H1 (cell line): ENCODE measurements at regions not wholly inside any gene's neighbourhood (a gene's known extent, or its start where the extent isn't known, plus 50 kb on each side); places are given as distances from the start of the nearest gene placed in this dataset.

Experiments
- CTCF ChIA-PET: fragments of 300-600 bp; sonication (Branson Sonifier 250); formaldehyde crosslinking; loops from one replicate; lab custom pipeline; 2021; ENCODE audit not compliant: partially characterized antibody; lab: Charles Lee
- POLR2A ChIA-PET: fragments of 300-600 bp; sonication (Branson Sonifier 250); formaldehyde crosslinking; loops from one replicate; lab custom pipeline; 2021; ENCODE audit warnings: inconsistent platforms; ENCODE audit not compliant: partially characterized antibody; lab: Charles Lee
- DNase-seq, 2 experiments: peaks; one replicate each; pipeline versions ENCODE4 v3.0.0 to v3.0.0-alpha.2; 2010 to 2022; ENCODE audit warnings: low spot score in 2 of 2, low read depth in 1 of 2, mixed read lengths in 1 of 2
- FAIRE-seq: peaks from 2 replicates; lab custom pipeline; 2011; peaks lifted over from hg19 to GRCh38; lab: Jason Lieb, UNC
- H2AFZ ChIP-seq: 2 replicates; pipeline ENCODE4 v1.8.1; 2012; ENCODE audit warnings: low read length, inconsistent platforms
- H2AK5ac ChIP-seq: 2 replicates; pipeline ENCODE4 v1.6.1; 2013; ENCODE audit warnings: low read depth, low read length
- H2BK120ac ChIP-seq: replicated peaks from 2 replicates; pipeline ENCODE3; 2013; ENCODE audit warnings: low read depth, low read length, inconsistent platforms
- H2BK12ac ChIP-seq: 2 replicates; pipeline ENCODE4 v1.6.1; 2013; ENCODE audit warnings: low read depth, low read length
- H2BK15ac ChIP-seq: 2 replicates; pipeline ENCODE4 v1.6.1; 2013; ENCODE audit warnings: low read length
- H2BK20ac ChIP-seq: 2 replicates; pipeline ENCODE4 v1.6.1; 2013; ENCODE audit warnings: low read length
- H2BK5ac ChIP-seq: 2 replicates; pipeline ENCODE4 v1.6.1; 2013; ENCODE audit warnings: low read depth, low read length
- H3K14ac ChIP-seq: 2 replicates; pipeline ENCODE4 v1.6.1; 2013; ENCODE audit warnings: inconsistent platforms; ENCODE audit not compliant: insufficient read length
- H3K18ac ChIP-seq: 2 replicates; pipeline ENCODE4 v1.6.1; 2013; ENCODE audit warnings: low read length; ENCODE audit errors: extremely low read depth
- H3K23ac ChIP-seq: 2 replicates; pipeline ENCODE4 v1.6.1; 2013; ENCODE audit warnings: inconsistent platforms; ENCODE audit not compliant: insufficient read length
- H3K23me2 ChIP-seq: 2 replicates; pipeline ENCODE4 v1.6.1; 2013; ENCODE audit warnings: low read depth, low read length
- H3K27ac ChIP-seq: 2 replicates; pipeline ENCODE4 v1.6.1; 2011; ENCODE audit warnings: low read depth, low read length, inconsistent platforms
- H3K27me3 ChIP-seq, 4 experiments: replicated peaks in 1 of 4; 1 replicate in 1 of 4; 2 replicates in 3 of 4; pipeline versions ENCODE4 v1.6.1 to v1.8.1; 2011 to 2013; ENCODE audit warnings: low read length in 3 of 4, mild to moderate bottlenecking in 3 of 4, inconsistent platforms in 2 of 4, mixed read lengths in 2 of 4, moderate library complexity in 1 of 4; ENCODE audit not compliant: control insufficient read depth in 3 of 4, insufficient read depth in 3 of 4; ENCODE audit errors: extremely low read depth in 1 of 4
- H3K36me3 ChIP-seq, 4 experiments: 2 replicates each; pipeline versions ENCODE4 v1.6.1 to v1.8.1; 2011 to 2013; ENCODE audit warnings: mild to moderate bottlenecking in 4 of 4, low read length in 3 of 4, moderate library complexity in 2 of 4, control low read depth in 1 of 4, inconsistent platforms in 1 of 4; ENCODE audit not compliant: insufficient read depth in 4 of 4, control insufficient read depth in 2 of 4
- H3K4ac ChIP-seq: replicated peaks from 2 replicates; pipeline ENCODE3; 2013; ENCODE audit warnings: low read length, low read depth, mixed read lengths, inconsistent platforms; ENCODE audit not compliant: insufficient read length
- H3K4me1 ChIP-seq, 4 experiments: replicated peaks in 1 of 4; 1 replicate in 1 of 4; 2 replicates in 3 of 4; pipeline versions ENCODE4 v1.6.1 to v1.8.1; 2011 to 2013; ENCODE audit warnings: low read length in 3 of 4, inconsistent platforms in 2 of 4, mixed read lengths in 1 of 4; ENCODE audit not compliant: insufficient read depth in 4 of 4, control insufficient read depth in 3 of 4
- H3K4me2 ChIP-seq, 2 experiments: 2 replicates each; pipeline versions ENCODE4 v1.6.1 to v1.8.1; 2011 to 2013; ENCODE audit warnings: low read depth in 2 of 2, low read length in 2 of 2, control low read depth in 1 of 2, inconsistent platforms in 1 of 2, mild to moderate bottlenecking in 1 of 2; ENCODE audit not compliant: insufficient read depth in 1 of 2
- H3K4me3 ChIP-seq, 4 experiments: fragments of 200-600, 300-600 bp in 1 of 4; sonication (generic), shearing (Covaris generic), sonication (Bioruptor Twin) in 1 of 4; 2 replicates each; pipeline versions ENCODE4 v1.5.1 to v1.8.1; 2011 to 2016; ENCODE audit warnings: low read length in 4 of 4, low read depth in 3 of 4, control low read depth in 2 of 4, inconsistent platforms in 2 of 4, mild to moderate bottlenecking in 2 of 4, mixed read lengths in 1 of 4, moderate library complexity in 1 of 4; ENCODE audit not compliant: insufficient read depth in 2 of 4; ENCODE audit errors: extremely low read depth in 1 of 4
- H3K56ac ChIP-seq: replicated peaks from 2 replicates; pipeline ENCODE3; 2013; ENCODE audit warnings: low read depth, mild to moderate bottlenecking, mixed read lengths, low read length, inconsistent platforms; ENCODE audit not compliant: insufficient read length
- H3K79me1 ChIP-seq: 2 replicates; pipeline ENCODE4 v1.6.1; 2013; ENCODE audit warnings: low read depth, low read length, control low read depth
- H3K79me2 ChIP-seq, 2 experiments: 2 replicates each; pipeline versions ENCODE4 v1.6.1 to v1.8.1; 2012 to 2013; ENCODE audit warnings: low read length in 2 of 2, mild to moderate bottlenecking in 2 of 2, inconsistent platforms in 1 of 2; ENCODE audit not compliant: insufficient read depth in 2 of 2, control insufficient read depth in 1 of 2
- H3K9ac ChIP-seq, 4 experiments: replicated peaks in 1 of 4; 1 replicate in 1 of 4; 2 replicates in 3 of 4; pipeline versions ENCODE4 v1.6.1 to v1.8.1; 2011 to 2013; ENCODE audit warnings: low read depth in 3 of 4, low read length in 3 of 4, control low read depth in 2 of 4, mild to moderate bottlenecking in 2 of 4, moderate library complexity in 2 of 4, inconsistent platforms in 1 of 4; ENCODE audit errors: extremely low read depth in 1 of 4
- H3K9me3 ChIP-seq, 2 experiments: 2 replicates each; pipeline versions ENCODE4 v1.6.1 to v1.8.1; 2012 to 2013; ENCODE audit warnings: mild to moderate bottlenecking in 2 of 2, moderate library complexity in 2 of 2, control low read depth in 1 of 2, inconsistent platforms in 1 of 2, low read depth in 1 of 2, low read length in 1 of 2, mixed read lengths in 1 of 2; ENCODE audit not compliant: insufficient read depth in 2 of 2
- H4K20me1 ChIP-seq, 2 experiments: replicated peaks in 1 of 2; 2 replicates each; pipeline versions ENCODE3 to v1.8.1; 2011 to 2013; ENCODE audit warnings: inconsistent platforms in 2 of 2, low read length in 2 of 2, mild to moderate bottlenecking in 1 of 2; ENCODE audit not compliant: insufficient read depth in 2 of 2, control insufficient read depth in 1 of 2
- H4K5ac ChIP-seq: 2 replicates; pipeline ENCODE4 v1.6.1; 2013; ENCODE audit warnings: low read length, low read depth, mixed read lengths, inconsistent platforms; ENCODE audit not compliant: insufficient read length
- H4K8ac ChIP-seq: 2 replicates; pipeline ENCODE4 v1.8.0; 2013; ENCODE audit warnings: mild to moderate bottlenecking, moderate library complexity, low read length, inconsistent platforms; ENCODE audit not compliant: insufficient read depth; ENCODE audit errors: extremely low read depth
- H4K91ac ChIP-seq: replicated peaks from 2 replicates; pipeline ENCODE3; 2013; ENCODE audit warnings: low read length, mixed read lengths, inconsistent platforms; ENCODE audit not compliant: insufficient read length
- BRCA1 ChIP-seq: IDR thresholded peaks from 2 replicates; pipeline ENCODE4 v1.6.1; 2012; ENCODE audit warnings: low read depth, low read length, improper control_type of control experiment
- CHD1 ChIP-seq: IDR thresholded peaks from 2 replicates; pipeline ENCODE4 v1.6.1; 2012; ENCODE audit warnings: low read depth, low read length, improper control_type of control experiment
- GABPA ChIP-seq: IDR thresholded peaks from 2 replicates; pipeline ENCODE4 v1.6.1; 2011; ENCODE audit warnings: mild to moderate bottlenecking, low read length, moderate library complexity, borderline replicate concordance; ENCODE audit not compliant: insufficient read depth
- SIN3A ChIP-seq, 2 experiments: IDR thresholded peaks in 1 of 2; conservative IDR thresholded peaks in 1 of 2; 2 replicates each; pipeline ENCODE4 v1.6.1; 2011 to 2012; ENCODE audit warnings: low read length in 2 of 2, improper control_type of control experiment in 1 of 2, low read depth in 1 of 2, mild to moderate bottlenecking in 1 of 2
- SIX5 ChIP-seq: IDR thresholded peaks from 2 replicates; pipeline ENCODE4 v1.6.1; 2011; ENCODE audit warnings: mild to moderate bottlenecking, low read depth, low read length
- WGBS, 2 experiments: shearing (Covaris generic) in 1 of 2; methylation state at CpG; one replicate each; pipeline versions ENCODE4 v1.1.6 to v1.1.7; 2013 to 2015; ENCODE audit warnings: low lambda C conversion rate in 2 of 2, mixed read lengths in 2 of 2, inconsistent platforms in 1 of 2, low coverage in 1 of 2, missing lambda C conversion rate in 1 of 2; ENCODE audit not compliant: insufficient replicate concordance in 2 of 2, insufficient coverage in 1 of 2, insufficient read length in 1 of 2; ENCODE audit errors: extremely low coverage in 1 of 2, missing lambda C conversion rate in 1 of 2; 5-methylcytosine and 5-hydroxymethylcytosine counted together

DNA sequence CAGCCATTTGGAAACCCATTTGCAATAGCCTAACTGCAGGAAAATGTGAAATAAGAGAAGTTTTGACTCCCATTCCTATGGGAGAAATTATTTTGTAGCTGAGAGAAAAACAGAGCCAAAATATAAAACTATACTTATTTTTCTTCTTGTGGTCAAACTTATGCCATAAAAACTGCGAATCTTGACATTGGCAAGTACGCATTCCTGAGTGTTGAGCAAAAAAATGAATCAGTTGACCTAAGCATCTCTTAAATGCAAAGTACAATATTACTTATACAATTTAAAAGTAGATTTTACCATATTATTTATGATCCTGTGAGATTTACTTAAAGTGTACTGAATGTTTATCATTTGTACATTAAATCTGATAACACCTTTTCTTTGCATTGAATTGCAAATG is 50.1 kb upstream of the CMC1 start:
- no peak overlapping the region for H2AFZ ChIP-seq
- no peak for TF ChIP-seq CHD1
- no peak for TF ChIP-seq SIX5
- TF ChIP-seq GABPA: no peak
- no peak for TF ChIP-seq BRCA1
- TF ChIP-seq SIN3A (conservative IDR thresholded peaks at IDR 0.05 in 1 of 2, IDR thresholded peaks at IDR 0.05 in 1 of 2; ENCODE audit: low read depth in 1 of 2, low read length in 2 of 2): no peak

More for the DNA sequence above, 50.1 kb upstream of the CMC1 start:
- Histone ChIP-seq H3K27ac (no peak overlapping the region), H2BK15ac (no peak overlapping the region), H2BK12ac (no peak overlapping the region), H4K91ac (no peak overlapping the region), H3K23me2 (no peaks in the 10 kb centered on the region), H4K8ac (no peak overlapping the region), H3K79me2 (no peaks in the 10 kb centered on the region), H3K4me1 (no peaks in the 10 kb centered on the region), H3K9ac (no peak overlapping the region), H2BK5ac (no peak overlapping the region), H4K5ac (no peak overlapping the region), H3K36me3 (no peaks in the 10 kb centered on the region), H3K56ac (no peak overlapping the region), H3K23ac (no peak overlapping the region), H3K9me3 (no peaks in the 10 kb centered on the region), H4K20me1 (no peaks in the 10 kb centered on the region), H3K79me1 (no peaks in the 10 kb centered on the region), H2BK20ac (no peak overlapping the region), H2AK5ac (no peak overlapping the region), H3K4ac (no peak overlapping the region), H3K4me3 (no peak overlapping the region), H3K4me2 (no peak overlapping the region), H3K14ac (no peak overlapping the region), H3K27me3 (no peaks in the 10 kb centered on the region), H2BK120ac (no peak overlapping the region), H3K18ac (no peak overlapping the region)
- DNase-seq: no peak
- CTCF ChIA-PET: no interaction called here
- no peak for FAIRE-seq
- POLR2A ChIA-PET: no interaction called here
- WGBS, 2 experiments: 96% methylated on average over 2 of the region's 2 CpGs; no CpG with 5 or more reads in 1 of the 2 experiments
